K562 (cell line): ENCODE measurements at regions not wholly inside any gene's neighbourhood (a gene's known extent, or its start where the extent isn't known, plus 50 kb on each side); places are given as distances from the start of the nearest gene placed in this dataset.

Source experiments
- ATAC-seq: fragments of 200-7000 bp; cut with Tn5 transposase; 3 replicates; pipeline ENCODE4 v1.9.1; 2020; ENCODE audit warnings: moderate library complexity
- BruUV-seq: library from RNA; stranded (reverse); fragments of 400-500 nt; replicated peaks from 2 replicates; lab custom pipeline; 2021; lab: Mats Ljungman, UMichigan
- CTCF ChIA-PET: fragments of 300-600 bp; formaldehyde crosslinking; extraction: SDS; loops from one replicate; lab custom pipeline; 2021; ENCODE audit warnings: low intra/inter-chr PET ratio; lab: Yijun Ruan, JAX
- POLR2A ChIA-PET: fragments of 300-600, 350-650 bp; sonication (Branson Sonifier 250); formaldehyde crosslinking; extraction: SDS; loops from one replicate; lab custom pipeline; 2021; ENCODE audit warnings: antibody characterized with exemption, inconsistent platforms; lab: Yijun Ruan, JAX
- DNase-seq, 4 experiments: peaks; one replicate each; pipeline versions ENCODE4 v3.0.0 to v3.0.0-alpha.2; 2011 to 2018; ENCODE audit warnings: low spot score in 3 of 4, mixed read lengths in 3 of 4; ENCODE audit errors: extremely low read depth in 1 of 4
- FAIRE-seq: peaks from 2 replicates; lab custom pipeline; 2011; peaks lifted over from hg19 to GRCh38; lab: Jason Lieb, UNC
- H2AFZ ChIP-seq: 2 replicates; pipeline ENCODE4 v1.6.0; 2011; ENCODE audit warnings: low read depth, low read length, control low read depth, inconsistent platforms
- H3K27ac ChIP-seq: fragments of 200-600 bp; 3 replicates; pipeline ENCODE4 v1.8.0; 2011; ENCODE audit warnings: low read depth, mild to moderate bottlenecking, control low read depth, inconsistent platforms, low read length, moderate library complexity, mixed read lengths; ENCODE audit errors: extremely low read depth
- H3K27me3 ChIP-seq, 2 experiments: fragments of 300-600 bp in 1 of 2; 2 replicates in 1 of 2; 3 replicates in 1 of 2; pipeline versions ENCODE4 v1.6.0 to v1.8.0; 2011; ENCODE audit warnings: inconsistent platforms in 2 of 2, low read length in 2 of 2, mild to moderate bottlenecking in 1 of 2, mixed read lengths in 1 of 2, moderate library complexity in 1 of 2; ENCODE audit not compliant: control insufficient read depth in 2 of 2, insufficient read depth in 2 of 2
- H3K36me3 ChIP-seq: fragments of 300-600 bp; 3 replicates; pipeline ENCODE4 v1.8.0; 2011; ENCODE audit warnings: mild to moderate bottlenecking, low read length, inconsistent platforms; ENCODE audit not compliant: control insufficient read depth, insufficient read depth
- H3K4me1 ChIP-seq, 2 experiments: fragments of 200-600 bp in 1 of 2; replicated peaks in 1 of 2; 2 replicates in 1 of 2; 3 replicates in 1 of 2; pipeline versions ENCODE4 v1.5.1 to v1.8.0; 2011; ENCODE audit warnings: inconsistent platforms in 2 of 2, low read length in 2 of 2, mild to moderate bottlenecking in 1 of 2, mixed read lengths in 1 of 2, moderate library complexity in 1 of 2; ENCODE audit not compliant: control insufficient read depth in 2 of 2, insufficient read depth in 2 of 2
- H3K4me2 ChIP-seq: 2 replicates; pipeline ENCODE4 v1.6.1; 2011; ENCODE audit warnings: low read length, control low read depth, inconsistent platforms, mixed read lengths; ENCODE audit not compliant: insufficient read depth
- H3K4me3 ChIP-seq: fragments of 200-600 bp; sonication (generic), shearing (Covaris generic); 2 replicates; pipeline ENCODE4 v1.5.1; 2016; ENCODE audit warnings: control low read depth, inconsistent platforms
- H3K79me2 ChIP-seq: fragments of 200-600 bp; 3 replicates; pipeline ENCODE4 v1.8.0; 2011; ENCODE audit warnings: low read length, inconsistent platforms; ENCODE audit not compliant: control insufficient read depth, insufficient read depth
- H3K9ac ChIP-seq, 2 experiments: 2 replicates each; pipeline versions ENCODE4 v1.6.0 to v1.6.1; 2011; ENCODE audit warnings: low read depth in 2 of 2, low read length in 2 of 2, control low read depth in 1 of 2, inconsistent platforms in 1 of 2, mild to moderate bottlenecking in 1 of 2, mixed read lengths in 1 of 2; ENCODE audit not compliant: insufficient read depth in 1 of 2
- H3K9me1 ChIP-seq: one replicate; pipeline ENCODE4 v1.6.0; 2011; ENCODE audit warnings: inconsistent platforms, mild to moderate bottlenecking, low read length, moderate library complexity; ENCODE audit not compliant: control insufficient read depth, insufficient read depth
- H3K9me3 ChIP-seq: replicated peaks from 2 replicates; pipeline ENCODE4 v1.5.1; 2011; ENCODE audit warnings: low read depth, low read length, inconsistent platforms; ENCODE audit not compliant: control insufficient read depth, insufficient read depth
- H4K20me1 ChIP-seq: replicated peaks from 2 replicates; pipeline ENCODE4 v1.6.1; 2011; ENCODE audit warnings: low read length, inconsistent platforms, mixed read lengths; ENCODE audit not compliant: control insufficient read depth, insufficient read depth
- CXXC5 ChIP-seq: fragments of 250-450 bp; sonication (Bioruptor Pico); IDR thresholded peaks from 2 replicates; pipeline ENCODE4 v1.8.0; 2022; ENCODE audit warnings: inconsistent platforms, mild to moderate bottlenecking, moderate library complexity
- DPF2 ChIP-seq: fragments of 450-650 bp; IDR thresholded peaks from 2 replicates; pipeline ENCODE4 v1.6.1; 2016
- KDM1A ChIP-seq, 2 experiments: fragments of 450-650 bp; IDR thresholded peaks; 2 replicates each; pipeline ENCODE4 v1.6.1; 2016; ENCODE audit warnings: mild to moderate bottlenecking in 2 of 2
- PTTG1 ChIP-seq: fragments of 450-650 bp; IDR thresholded peaks from 2 replicates; pipeline ENCODE4 v1.6.1; 2016; ENCODE audit warnings: low read depth, mild to moderate bottlenecking, missing genetic modification characterization, missing compliant biosample characterization
- RNF219 ChIP-seq: fragments of 250-450 bp; sonication (Bioruptor Pico); IDR thresholded peaks from 2 replicates; pipeline ENCODE4 v1.5.0; 2022; ENCODE audit warnings: mild to moderate bottlenecking
- ZNF696 ChIP-seq: fragments of 250-450 bp; sonication (Bioruptor Pico); conservative IDR thresholded peaks from 2 replicates; pipeline ENCODE4 v1.4.0; 2020; ENCODE audit warnings: mild to moderate bottlenecking, moderate library complexity
- WGBS: fragments of 100-300 bp; shearing (Covaris generic); methylation state at CpG from one replicate; pipeline ENCODE4 v1.1.6; 2016; ENCODE audit warnings: low coverage, mixed read lengths; ENCODE audit not compliant: insufficient coverage; ENCODE audit errors: missing lambda C conversion rate; 5-methylcytosine and 5-hydroxymethylcytosine counted together
- in situ Hi-C: fragments of 300-500 bp; cut with MboI; formaldehyde crosslinking; loops from 4 replicates; pipeline ENCODE4 v1.15.0; 2018; ENCODE audit warnings: inconsistent platforms, mixed read lengths
- intact Hi-C: fragments of 100-400 bp; cut with micrococcal nuclease; formaldehyde crosslinking; loops from 2 replicates; pipeline ENCODE4 v1.14.2; 2022

DNA sequence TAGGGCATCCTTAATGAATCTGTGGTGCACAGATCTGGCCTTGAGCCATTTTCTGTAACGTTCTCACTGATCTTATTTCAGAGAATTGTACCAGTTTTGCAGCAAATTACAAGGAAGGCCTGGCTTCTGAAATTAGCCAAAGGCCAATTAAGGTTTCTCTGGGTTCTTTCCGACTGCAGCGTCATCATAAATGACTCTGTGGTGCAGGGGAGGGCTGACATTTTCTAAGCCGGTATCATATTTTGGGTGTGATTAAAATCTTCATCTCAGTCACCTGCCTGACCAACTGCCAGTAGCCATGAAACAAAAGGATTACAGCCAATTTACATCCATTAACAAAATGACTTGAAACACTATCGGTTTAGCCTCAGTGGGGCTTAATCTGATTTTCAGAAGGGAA is 363.7 kb downstream of the ADRA2A start:
- no peak overlapping the region for H3K9ac ChIP-seq
- no peak overlapping the region for H2AFZ ChIP-seq
- no peaks in the 10 kb centered on the region for H3K9me1 ChIP-seq
- no peak overlapping the region for H3K27ac ChIP-seq
- no peaks in the 10 kb centered on the region for H3K79me2 ChIP-seq
- no peak for TF ChIP-seq CXXC5 (CRISPR knock-in tag)
- TF ChIP-seq KDM1A (IDR thresholded peaks at IDR 0.05) = no peak
- no peak for TF ChIP-seq DPF2
- no peak for TF ChIP-seq ZNF696 (CRISPR knock-in tag)
- TF ChIP-seq PTTG1 (tag) = no peak
- TF ChIP-seq RNF219 (CRISPR knock-in tag) = no peak
- TF ChIP-seq, all 486 proteins: peak for 0
- FAIRE-seq (no peak), ATAC-seq (no peak), DNase-seq (no peak)
- Histone ChIP-seq H4K20me1 (no peaks in the 10 kb centered on the region), H3K4me2 (no peak overlapping the region), H3K4me1 (no peaks in the 10 kb centered on the region), H3K27me3 (no peaks in the 10 kb centered on the region), H3K9me3 (no peaks in the 10 kb centered on the region), H3K4me3 (no peak overlapping the region), H3K36me3 (no peaks in the 10 kb centered on the region)
- intact Hi-C loops = no loop called here
- ChIA-PET POLR2A (no interaction called here), CTCF (no interaction called here)
- in situ Hi-C loops = no loop called here
- WGBS = 0% methylated on average over 5 of the region's 5 CpGs
- BruUV-seq = no TSS peak
